ENCODE measurements at regions not wholly inside any gene's neighbourhood (a gene's known extent, or its start where the extent isn't known, plus 50 kb on each side); places are given as distances from the start of the nearest gene placed in this dataset.

DNA sequence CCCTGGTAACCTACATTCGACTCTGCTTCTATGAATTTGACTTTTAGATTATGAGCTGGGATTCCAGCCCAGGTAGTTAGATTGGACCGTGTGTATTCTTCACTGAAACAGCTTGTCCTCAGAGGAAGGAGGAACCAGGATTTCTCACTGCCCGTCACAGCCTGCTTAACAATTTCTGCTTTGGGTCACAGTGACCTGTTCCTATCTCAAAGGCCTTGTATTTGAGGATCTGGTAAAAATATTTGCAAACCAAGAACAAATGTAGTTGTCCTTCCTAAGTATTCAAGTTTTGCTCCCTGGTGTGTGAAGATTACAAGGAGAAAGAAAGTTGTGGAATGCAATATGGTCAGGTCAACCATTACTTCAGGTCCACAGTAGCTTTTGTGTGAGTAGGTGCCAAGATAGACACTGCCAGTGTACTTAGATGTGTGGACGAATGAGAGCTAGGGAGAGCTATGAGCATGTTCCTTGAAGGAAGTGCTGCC lies 55.1 kb downstream of the KIF4B start:
- DNase-seq, result no peak

- no peak for DNase-seq
Observed at GRCh38 chr5:155069961-155070360, 56.4 kb downstream of the KIF4B start.

DNA sequence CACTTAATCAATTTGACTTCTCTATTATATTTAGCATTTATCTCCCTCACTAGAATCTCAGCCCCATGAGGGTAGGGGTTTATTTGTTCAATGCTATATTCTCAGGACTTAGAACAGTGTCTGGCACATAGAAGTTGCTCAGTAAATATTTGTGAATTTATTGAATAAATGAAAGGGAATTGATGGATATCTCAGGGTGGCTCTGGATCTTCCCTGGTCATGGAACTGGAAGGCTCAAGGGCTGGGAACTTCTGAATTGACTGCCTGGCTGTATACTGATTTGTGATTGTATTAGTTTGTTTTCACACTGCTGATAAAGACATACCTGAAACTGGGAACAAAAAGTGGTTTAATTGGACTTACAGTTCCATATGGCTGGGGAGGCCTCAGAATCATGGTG lies 57.2 kb downstream of the KIF4B start:
- DNase-seq, result no peak

DNA sequence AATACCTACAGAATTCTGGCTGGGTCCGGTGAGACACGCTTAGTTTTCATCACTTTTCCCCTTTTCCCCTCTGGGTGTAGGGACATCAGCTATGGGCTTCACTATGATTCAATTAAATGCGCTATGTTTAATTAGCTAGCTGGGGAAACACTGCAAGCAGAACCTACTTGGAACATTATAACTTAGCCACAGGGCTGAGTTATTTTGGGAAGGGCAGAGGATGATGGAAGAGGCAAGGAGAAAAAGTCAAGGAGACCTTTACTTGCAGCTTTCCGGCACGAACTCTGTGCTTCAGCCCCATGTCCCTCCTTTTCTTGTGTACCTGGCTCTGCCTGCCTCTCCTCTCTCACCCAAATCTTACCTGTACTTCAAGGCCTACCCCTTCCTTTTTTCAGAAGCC lies 62.8 kb downstream of the KIF4B start:
- no peak for DNase-seq

GRCh38 chr5:155079698-155080097 lies 66.1 kb downstream of the KIF4B start:
- DNase-seq, result no peak

GRCh38 chr5:155080721-155081120 lies 67.2 kb downstream of the KIF4B start:
- no peak for DNase-seq

GRCh38 chr5:155081618-155082017 lies 68.1 kb downstream of the KIF4B start:
- no peak for DNase-seq

- no peak for DNase-seq
Observed at GRCh38 chr5:155082401-155082800, 68.8 kb downstream of the KIF4B start.

GRCh38 chr5:155085282-155085989 lies 71.9 kb downstream of the KIF4B start:
- no peak for DNase-seq

DNA sequence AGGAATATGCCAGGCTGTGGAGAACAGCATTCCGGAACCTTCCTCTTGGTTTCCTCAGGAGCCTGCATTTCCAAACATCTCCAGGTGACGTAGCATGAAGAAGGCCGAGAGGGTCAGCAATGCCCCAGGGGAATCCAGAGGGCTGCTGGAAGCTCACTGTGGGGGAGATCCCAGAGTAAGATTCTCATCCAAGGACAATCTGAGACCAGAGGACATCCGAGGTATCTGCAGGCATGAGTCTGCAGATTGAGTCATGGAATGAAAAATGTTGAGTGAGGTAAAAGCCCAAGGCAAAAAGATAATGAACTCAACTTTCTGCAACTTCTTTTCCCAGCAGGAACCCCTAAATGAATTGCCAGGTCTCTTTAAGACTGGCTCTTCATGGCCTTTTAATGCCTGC lies 73.5 kb downstream of the KIF4B start:
- DNase-seq, result no peak

DNA sequence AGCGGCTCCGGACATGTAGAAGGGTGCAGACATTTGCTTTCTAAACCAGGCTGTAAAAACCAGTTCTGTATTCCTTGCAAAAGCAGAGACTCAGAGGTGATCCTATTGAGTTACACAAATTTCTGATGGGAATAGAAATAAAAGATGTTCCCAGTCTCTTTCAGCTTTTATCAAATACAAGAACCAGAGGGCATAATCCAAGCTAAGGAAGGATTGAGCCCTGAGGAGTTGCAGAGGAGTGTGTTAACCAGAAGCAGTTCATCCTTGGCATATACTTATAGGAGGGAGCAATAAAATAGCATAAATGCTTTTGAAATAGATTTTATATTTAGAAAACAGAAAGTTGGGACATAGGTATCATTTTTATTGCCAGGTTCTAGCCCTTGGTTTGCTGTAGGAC lies 75.3 kb downstream of the KIF4B start:
- DNase-seq, result no peak

DNA sequence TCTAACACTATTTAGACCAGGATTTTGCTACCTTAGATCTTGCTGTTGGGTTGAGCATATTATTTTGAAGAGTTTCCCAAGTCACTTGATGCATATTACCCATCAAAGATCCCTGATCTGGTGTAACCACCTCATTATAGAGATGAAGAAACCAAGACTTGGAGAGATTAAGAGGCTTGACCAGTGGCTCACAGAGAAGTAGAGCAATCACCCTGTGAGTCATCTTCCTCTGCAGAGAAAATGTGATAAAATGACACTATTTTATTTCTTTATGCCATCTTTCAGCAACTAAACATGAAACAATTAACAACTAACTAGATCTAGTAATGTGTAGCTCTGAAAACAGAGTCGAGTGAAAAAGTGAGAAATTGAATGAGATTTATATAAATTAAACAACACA lies 76.1 kb downstream of the KIF4B start:
- DNase-seq, result no peak

DNA sequence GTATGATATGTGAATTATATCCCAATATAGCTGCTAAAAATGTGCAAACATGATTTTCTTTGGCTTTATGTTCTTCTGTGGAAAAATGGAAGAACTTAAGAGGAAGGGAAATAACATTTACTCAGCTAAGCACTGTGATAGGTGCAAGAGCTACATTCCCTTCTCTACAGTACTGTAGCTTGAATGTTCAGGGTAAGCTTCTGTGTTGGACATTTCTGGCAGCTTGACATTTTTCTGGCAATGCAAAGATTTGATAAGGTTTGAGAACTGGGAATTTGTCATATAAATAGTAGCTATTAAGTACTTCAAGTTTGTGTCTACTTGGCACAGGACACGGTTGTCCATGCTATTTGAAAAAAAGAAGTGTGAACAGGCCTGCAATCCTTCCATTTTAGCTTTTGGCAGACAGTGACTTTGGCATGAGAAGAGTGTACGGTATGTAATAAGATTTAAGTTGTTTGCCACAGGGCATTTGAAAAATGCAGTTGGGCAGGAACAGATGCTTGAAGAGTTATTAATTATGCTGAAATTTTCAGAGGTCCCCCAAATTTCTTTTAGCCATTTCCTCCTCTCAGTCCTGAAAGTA lies 77.6 kb downstream of the KIF4B start:
- DNase-seq, result no peak

DNA sequence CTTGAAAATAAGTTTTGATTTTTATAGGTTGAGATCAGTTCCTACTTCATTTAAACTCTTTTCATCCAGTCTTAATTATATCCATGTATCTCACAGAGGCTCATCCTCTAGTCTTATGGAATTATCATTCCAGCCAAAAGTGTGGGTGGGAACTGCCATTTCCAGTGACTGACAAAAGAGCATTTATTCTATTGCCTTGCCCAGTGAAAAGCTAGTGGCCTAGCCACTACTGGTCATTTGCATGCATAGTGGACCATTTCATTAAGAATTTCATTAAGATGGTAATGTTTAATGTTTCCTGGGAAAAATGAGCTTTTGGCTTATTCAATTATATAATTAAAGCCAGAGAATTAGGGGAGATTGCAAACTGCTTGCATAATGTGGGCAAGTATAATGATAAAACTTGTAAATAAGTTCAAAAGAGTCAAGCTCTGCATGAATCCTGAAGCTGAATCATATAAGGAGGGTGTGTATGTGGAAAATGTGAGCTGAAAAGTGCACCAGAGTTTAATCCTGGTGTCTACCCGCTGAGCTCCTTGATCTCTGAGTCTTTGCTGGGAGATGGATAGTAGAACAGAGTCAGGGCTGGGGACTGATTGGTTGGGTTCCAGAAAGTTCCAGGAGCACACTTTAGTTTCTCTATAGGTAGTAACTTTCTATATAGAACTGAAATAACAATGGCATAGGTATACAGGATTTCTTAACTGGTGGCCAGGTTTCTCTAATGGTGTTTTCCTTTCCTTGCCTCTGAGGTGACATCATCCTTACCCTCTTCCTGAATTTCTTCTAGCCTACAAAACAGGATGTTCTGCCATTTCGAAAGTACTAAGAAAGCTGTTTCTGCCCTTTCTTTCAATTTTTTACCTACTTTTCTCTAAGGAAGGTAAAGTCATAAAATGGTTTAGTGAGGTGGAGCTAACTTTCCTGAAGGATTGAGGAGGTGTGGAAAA lies 78.5 kb downstream of the KIF4B start:
- no peak for DNase-seq

DNA sequence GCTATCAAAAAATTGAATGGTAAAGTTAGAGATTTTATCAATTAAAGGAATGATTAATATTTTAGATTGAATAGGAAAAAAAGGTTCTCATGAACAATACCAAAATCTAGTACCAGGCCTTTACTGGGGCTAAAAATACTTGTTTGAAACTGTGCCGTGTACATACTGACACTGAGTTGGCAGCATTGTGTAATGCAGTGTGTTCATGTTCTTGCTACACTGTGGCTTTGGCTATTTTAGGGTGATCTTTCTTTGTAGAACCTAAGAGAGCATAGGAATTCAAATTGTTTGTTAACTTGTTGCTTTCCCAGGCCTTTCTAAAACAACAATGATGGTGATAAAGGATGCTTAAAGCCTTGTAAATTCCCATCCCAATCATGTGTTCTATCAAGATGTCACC lies 80.9 kb downstream of the KIF4B start:
- DNase-seq, result no peak

GRCh38 chr5:155097995-155098394 lies 84.4 kb downstream of the KIF4B start:
- no peak for DNase-seq

GRCh38 chr5:155098433-155098832 lies 84.9 kb downstream of the KIF4B start:
- DNase-seq, result no peak

DNA sequence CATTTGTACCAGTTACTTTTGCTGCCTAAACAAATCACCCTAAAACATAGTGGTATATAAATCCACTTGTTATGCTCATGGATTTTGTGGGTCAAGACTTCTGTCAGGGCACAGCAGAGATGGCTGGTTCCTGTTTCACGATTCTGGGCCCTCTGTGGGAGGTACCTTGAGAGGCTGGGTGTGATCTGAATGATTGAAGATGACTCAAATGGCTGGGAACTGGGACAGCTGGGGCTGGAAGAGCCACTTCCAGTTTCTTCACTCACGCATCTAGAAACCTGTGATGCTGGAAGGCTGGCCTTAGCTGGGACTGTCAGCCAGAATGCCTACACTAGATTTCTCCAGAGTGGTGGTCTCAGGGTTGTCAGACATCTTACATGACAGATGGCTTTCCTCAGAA lies 88.1 kb downstream of the KIF4B start:
- DNase-seq, result no peak

DNA sequence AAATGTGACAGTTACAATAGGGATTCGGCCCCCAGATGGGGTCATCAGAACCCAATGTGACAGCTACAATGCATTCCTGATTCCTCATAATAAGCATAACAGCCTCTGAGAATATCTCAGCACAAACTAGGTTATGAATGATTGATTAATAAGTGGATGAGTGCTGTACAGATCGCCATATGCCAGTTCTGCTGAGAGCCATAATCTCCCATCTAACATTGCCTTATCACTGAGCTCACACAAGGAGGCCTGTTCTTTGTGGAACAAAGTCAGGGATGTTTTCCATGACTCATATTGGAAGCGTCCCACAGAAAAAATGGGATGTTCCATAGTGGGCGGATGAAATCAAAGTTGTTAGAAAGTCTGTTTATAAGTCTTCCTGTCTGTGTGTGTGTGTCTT lies 89.6 kb downstream of the KIF4B start:
- DNase-seq, result no peak

GRCh38 chr5:155104441-155104840 lies 90.9 kb downstream of the KIF4B start:
- DNase-seq, result no peak

DNA sequence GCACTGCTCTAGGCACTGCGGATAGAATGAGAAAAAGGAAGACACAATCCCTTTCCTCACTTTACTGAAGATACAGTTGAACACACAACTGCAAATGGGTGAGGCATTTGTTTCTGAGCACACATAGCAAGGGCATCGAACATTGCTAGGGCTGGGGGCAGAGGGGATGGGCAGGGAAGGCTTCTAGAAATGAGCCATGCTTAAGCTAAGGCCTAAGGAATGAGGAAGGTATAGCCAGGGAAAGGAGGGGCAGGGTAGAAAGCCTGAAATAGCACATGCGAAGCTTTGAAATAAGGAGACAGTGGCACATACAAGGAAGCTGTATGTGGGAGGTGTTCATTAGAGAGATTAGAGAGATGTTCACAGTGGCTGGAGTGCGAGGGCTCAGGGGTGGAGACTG lies 92.7 kb downstream of the KIF4B start:
- no peak for DNase-seq

GRCh38 chr5:155113888-155114287 lies 100.3 kb downstream of the KIF4B start:
- DNase-seq, result no peak

DNA sequence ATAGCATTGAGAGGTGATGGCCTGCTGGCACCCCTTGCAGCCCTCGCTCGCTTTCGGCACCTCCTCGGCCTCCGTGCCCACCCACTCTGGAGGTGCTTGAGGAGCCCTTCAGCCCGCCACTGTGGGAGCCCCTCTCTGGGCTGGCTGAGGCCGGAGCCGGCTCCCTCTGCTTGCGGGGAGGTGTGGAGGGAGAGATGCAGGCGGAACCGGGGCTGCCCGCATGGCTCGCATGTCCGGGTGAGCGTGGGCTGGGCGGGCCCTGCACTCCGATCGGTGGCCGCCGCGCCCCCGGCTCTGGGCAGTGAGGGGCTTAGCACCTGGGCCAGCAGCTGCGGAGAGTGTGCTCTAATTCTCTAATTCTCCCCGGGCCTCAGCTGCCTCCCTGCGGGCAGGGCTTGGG lies 101.1 kb downstream of the KIF4B start:
- no peak for DNase-seq
